Inflammatory macrophage treated with lipopolysaccharide for 4 hours (primary cell): ENCODE measurements at regions not wholly inside any gene's neighbourhood (a gene's known extent, or its start where the extent isn't known, plus 50 kb on each side); places are given as distances from the start of the nearest gene placed in this dataset.

ENCODE experiments used
- DNase-seq: peaks from one replicate; pipeline ENCODE4 v3.0.0-alpha.2; 2020

- DNase-seq: no peak
These were observed 392.8 kb upstream of the CNR1 start for GRCh38 chr6:88558981-88559380.

- DNase-seq: no peak
These were observed 390.5 kb upstream of the CNR1 start for GRCh38 chr6:88556663-88557062.

- DNase-seq: no peak
These were observed 382.9 kb upstream of the CNR1 start for GRCh38 chr6:88548891-88549505.

GRCh38 chr6:88547768-88548167 is 381.6 kb upstream of the CNR1 start:
- no peak for DNase-seq

GRCh38 chr6:88545991-88546390 is 379.8 kb upstream of the CNR1 start:
- DNase-seq: no peak

- no peak for DNase-seq
These were observed 379.0 kb upstream of the CNR1 start for GRCh38 chr6:88544986-88545612.

- no peak for DNase-seq
These were observed 373.2 kb upstream of the CNR1 start for GRCh38 chr6:88539295-88539764.

GRCh38 chr6:88538840-88539239 is 372.7 kb upstream of the CNR1 start:
- DNase-seq: no peak

- no peak for DNase-seq
These were observed 372.1 kb upstream of the CNR1 start for GRCh38 chr6:88538130-88538706.

GRCh38 chr6:88536071-88536625 is 370.0 kb upstream of the CNR1 start:
- no peak for DNase-seq

GRCh38 chr6:88535306-88535705 is 369.2 kb upstream of the CNR1 start:
- no peak for DNase-seq

GRCh38 chr6:88532241-88532860 is 366.2 kb upstream of the CNR1 start:
- no peak for DNase-seq

- no peak for DNase-seq
These were observed 363.6 kb upstream of the CNR1 start for GRCh38 chr6:88529726-88530125.

GRCh38 chr6:88520445-88520844 is 354.3 kb upstream of the CNR1 start:
- no peak for DNase-seq

- no peak for DNase-seq
These were observed 353.8 kb upstream of the CNR1 start for GRCh38 chr6:88520017-88520338.

- DNase-seq: no peak
These were observed 353.3 kb upstream of the CNR1 start for GRCh38 chr6:88519301-88520016.

- DNase-seq: no peak
These were observed 351.6 kb upstream of the CNR1 start for GRCh38 chr6:88517737-88518136.

GRCh38 chr6:88513920-88514319 is 347.8 kb upstream of the CNR1 start:
- DNase-seq: no peak

GRCh38 chr6:88513471-88513870 is 347.3 kb upstream of the CNR1 start:
- DNase-seq: peak; percentile 34

- DNase-seq: no peak
These were observed 346.8 kb upstream of the CNR1 start for GRCh38 chr6:88512951-88513350.

GRCh38 chr6:88502391-88502790 is 336.2 kb upstream of the CNR1 start:
- DNase-seq: no peak

- DNase-seq: no peak
These were observed 333.9 kb upstream of the CNR1 start for GRCh38 chr6:88499845-88500699.
